SU-DHL-6 (cell line): ENCODE measurements at regions not wholly inside any gene's neighbourhood (a gene's known extent, or its start where the extent isn't known, plus 50 kb on each side); places are given as distances from the start of the nearest gene placed in this dataset.

Source experiments
- H2AFZ ChIP-seq: fragments of 200-600 bp; sonication (generic); 2 replicates; pipeline ENCODE4 v1.6.1; 2014; ENCODE audit warnings: low read depth, mild to moderate bottlenecking, moderate library complexity, mixed read lengths, antibody characterized with exemption, low read length; ENCODE audit not compliant: severe bottlenecking
- H3F3A ChIP-seq: fragments of 200-600 bp; shearing (Covaris generic); 2 replicates; pipeline ENCODE4 v1.6.0; 2016; ENCODE audit warnings: antibody characterized with exemption, mild to moderate bottlenecking; ENCODE audit not compliant: insufficient read depth
- H3K27ac ChIP-seq: fragments of 200-600 bp; sonication (generic); 2 replicates; pipeline ENCODE4 v1.5.1; 2016; ENCODE audit warnings: low read depth, mild to moderate bottlenecking, low read length, moderate library complexity, mixed read lengths
- H3K27me3 ChIP-seq: fragments of 200-600 bp; sonication (generic), shearing (Covaris generic); 2 replicates; pipeline ENCODE4 v1.6.0; 2014; ENCODE audit warnings: mild to moderate bottlenecking, low read length
- H3K36me3 ChIP-seq: fragments of 200-600 bp; sonication (generic); 2 replicates; pipeline ENCODE4 v1.6.1; 2014; ENCODE audit warnings: mild to moderate bottlenecking, low read length, mixed read lengths
- H3K4me2 ChIP-seq: fragments of 300-600, 200-600 bp; shearing (Covaris generic), sonication (generic); 2 replicates; pipeline ENCODE4 v1.6.0; 2014; ENCODE audit warnings: low read length, low read depth, mild to moderate bottlenecking; ENCODE audit not compliant: poor library complexity, severe bottlenecking
- H3K4me3 ChIP-seq: fragments of 200-600 bp; sonication (generic); 2 replicates; pipeline ENCODE4 v1.5.1; 2014; ENCODE audit warnings: antibody characterized with exemption, low read length, mild to moderate bottlenecking, mixed read lengths; ENCODE audit not compliant: insufficient read depth, poor library complexity, severe bottlenecking
- H3K79me2 ChIP-seq: fragments of 200-600 bp; sonication (generic); 2 replicates; pipeline ENCODE4 v1.6.1; 2014; ENCODE audit warnings: mild to moderate bottlenecking, low read length, moderate library complexity; ENCODE audit not compliant: insufficient read depth
- H3K9ac ChIP-seq: fragments of 200-600 bp; sonication (generic); 2 replicates; pipeline ENCODE4 v1.7.0; 2014; ENCODE audit warnings: mild to moderate bottlenecking, low read length
- H3K9me2 ChIP-seq: fragments of 200-600 bp; sonication (generic); replicated peaks from 2 replicates; pipeline ENCODE4 v1.6.1; 2014; ENCODE audit warnings: low read length; ENCODE audit not compliant: insufficient read depth
- H3K9me3 ChIP-seq: fragments of 200-600 bp; sonication (generic); 2 replicates; pipeline ENCODE4 v1.6.1; 2014; ENCODE audit warnings: low read length, mixed read lengths; ENCODE audit not compliant: insufficient read depth
- H4K20me1 ChIP-seq: fragments of 200-600 bp; sonication (generic); 2 replicates; pipeline ENCODE4 v1.6.1; 2014; ENCODE audit warnings: low read depth, mild to moderate bottlenecking, antibody characterized with exemption, low read length, moderate library complexity, mixed read lengths
- EZH2phosphoT487 ChIP-seq: fragments of 200-600 bp; sonication (generic), shearing (Covaris generic); conservative IDR thresholded peaks from 2 replicates; pipeline ENCODE4 v1.6.1; 2018; ENCODE audit warnings: mild to moderate bottlenecking, antibody characterized with exemption, low read length, moderate library complexity, mixed read lengths
- TF ChIP-seq, protein P1 (sequence below): fragments of 200-600 bp; sonication (generic); IDR thresholded peaks from one replicate; pipeline ENCODE4 v1.5.1; 2017; ENCODE audit warnings: antibody characterized with exemption, mild to moderate bottlenecking, low read length, moderate library complexity; ENCODE audit not compliant: insufficient read depth, poor library complexity, severe bottlenecking

DNA sequence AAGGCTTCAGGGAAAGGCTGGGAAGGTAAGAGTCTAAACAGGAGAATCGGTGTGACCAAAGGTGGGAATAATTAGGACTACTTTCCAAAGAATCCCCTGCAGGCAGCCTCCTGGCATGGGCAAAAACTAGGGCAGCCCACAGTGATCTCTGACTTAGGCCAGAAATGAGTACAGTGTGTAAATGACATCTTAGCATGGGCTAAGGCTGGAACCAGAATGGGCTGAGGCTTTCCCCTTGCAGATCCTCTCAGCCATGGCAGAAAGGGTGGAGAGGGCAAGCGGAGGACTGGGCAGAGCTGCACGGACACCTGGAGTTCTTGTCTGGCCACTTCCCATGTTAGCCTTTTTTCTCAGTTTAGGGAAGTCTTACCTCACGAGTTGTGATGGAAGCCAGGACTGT lies 69.9 kb upstream of the FOXQ1 start:
- Histone ChIP-seq H2AFZ (no peak overlapping the region), H3K36me3 (no peaks in the 10 kb centered on the region), H3K27me3 (0 out of 2 replicates have a peak, but pooled peaks cover 2% of the 10 kb centered on the region), H3K4me2 (no peak overlapping the region), H3K27ac (no peak overlapping the region), H3F3A (no peaks in the 10 kb centered on the region), H4K20me1 (no peaks in the 10 kb centered on the region), H3K9ac (no peak overlapping the region), H3K4me3 (no peak overlapping the region), H3K9me2 (no peaks in the 10 kb centered on the region), H3K9me3 (no peaks in the 10 kb centered on the region; the same call in 1 of the 2 replicates), H3K79me2 (no peaks in the 10 kb centered on the region)
- TF ChIP-seq EZH2phosphoT487: no peak
- TF ChIP-seq, protein P1, sequence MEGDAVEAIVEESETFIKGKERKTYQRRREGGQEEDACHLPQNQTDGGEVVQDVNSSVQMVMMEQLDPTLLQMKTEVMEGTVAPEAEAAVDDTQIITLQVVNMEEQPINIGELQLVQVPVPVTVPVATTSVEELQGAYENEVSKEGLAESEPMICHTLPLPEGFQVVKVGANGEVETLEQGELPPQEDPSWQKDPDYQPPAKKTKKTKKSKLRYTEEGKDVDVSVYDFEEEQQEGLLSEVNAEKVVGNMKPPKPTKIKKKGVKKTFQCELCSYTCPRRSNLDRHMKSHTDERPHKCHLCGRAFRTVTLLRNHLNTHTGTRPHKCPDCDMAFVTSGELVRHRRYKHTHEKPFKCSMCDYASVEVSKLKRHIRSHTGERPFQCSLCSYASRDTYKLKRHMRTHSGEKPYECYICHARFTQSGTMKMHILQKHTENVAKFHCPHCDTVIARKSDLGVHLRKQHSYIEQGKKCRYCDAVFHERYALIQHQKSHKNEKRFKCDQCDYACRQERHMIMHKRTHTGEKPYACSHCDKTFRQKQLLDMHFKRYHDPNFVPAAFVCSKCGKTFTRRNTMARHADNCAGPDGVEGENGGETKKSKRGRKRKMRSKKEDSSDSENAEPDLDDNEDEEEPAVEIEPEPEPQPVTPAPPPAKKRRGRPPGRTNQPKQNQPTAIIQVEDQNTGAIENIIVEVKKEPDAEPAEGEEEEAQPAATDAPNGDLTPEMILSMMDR: no peak

DNA sequence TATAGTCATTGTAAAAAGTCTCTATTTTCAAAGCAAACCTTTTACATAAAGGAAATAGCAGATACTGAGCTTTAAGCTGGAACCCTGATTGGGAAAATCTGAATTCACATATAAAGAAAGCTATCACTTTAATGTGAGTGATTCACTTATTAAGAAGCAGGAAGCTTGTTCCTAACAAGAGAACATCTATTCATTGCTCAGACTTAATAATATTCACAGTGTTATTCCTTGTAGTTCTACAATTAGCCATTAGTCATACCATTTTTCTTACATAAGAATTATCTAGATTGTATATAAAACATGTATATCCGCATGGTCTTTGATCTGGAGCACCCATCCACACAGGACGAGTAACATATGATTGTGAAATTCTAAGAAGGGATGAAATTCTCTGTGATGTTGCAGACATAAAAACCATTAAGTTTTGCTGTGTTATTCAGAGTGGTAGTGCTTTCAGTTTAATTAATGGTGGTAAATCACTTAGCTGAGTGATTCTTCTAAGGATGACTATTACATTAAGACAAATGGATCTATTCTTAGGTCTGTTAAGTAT lies 71.1 kb upstream of the FOXQ1 start:
- H3K79me2 ChIP-seq: no peaks in the 10 kb centered on the region
- H4K20me1 ChIP-seq: no peaks in the 10 kb centered on the region
- no peak overlapping the region for H3K4me2 ChIP-seq
- no peaks in the 10 kb centered on the region for H3K36me3 ChIP-seq
- no peak for TF ChIP-seq EZH2phosphoT487
- TF ChIP-seq, protein P1: no peak
- H3K27ac ChIP-seq: no peak overlapping the region
- 0 out of 2 replicates have a peak, but pooled peaks cover 2% of the 10 kb centered on the region for H3K27me3 ChIP-seq
- no peak overlapping the region for H3K9ac ChIP-seq
- H3K4me3 ChIP-seq: no peak overlapping the region
- no peak overlapping the region for H2AFZ ChIP-seq
- no peaks in the 10 kb centered on the region for H3K9me3 ChIP-seq
- H3F3A ChIP-seq: no peaks in the 10 kb centered on the region
- H3K9me2 ChIP-seq: no peaks in the 10 kb centered on the region

DNA sequence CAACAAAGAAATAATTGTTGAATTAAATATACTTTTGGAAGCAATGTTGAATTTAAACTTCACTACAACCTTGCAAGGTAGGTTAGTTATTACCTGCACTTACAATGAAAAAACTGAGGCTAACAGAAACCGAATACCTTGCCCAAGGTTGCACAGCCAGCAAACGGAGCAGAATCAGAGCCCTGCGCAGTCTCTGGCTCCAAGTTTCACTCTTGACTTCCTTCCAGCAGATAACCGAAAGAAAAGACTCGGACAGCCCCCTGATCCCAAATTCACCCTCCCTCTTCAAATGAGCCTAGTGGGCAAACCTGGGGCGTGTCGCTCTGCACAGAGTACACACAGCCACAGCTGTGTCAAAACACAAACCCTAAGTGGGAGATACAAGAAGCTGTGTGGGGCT lies 72.1 kb upstream of the FOXQ1 start:
- no peak overlapping the region for H3K9ac ChIP-seq
- TF ChIP-seq, protein P1: no peak
- no peak for TF ChIP-seq EZH2phosphoT487
- H4K20me1 ChIP-seq: no peaks in the 10 kb centered on the region
- H3K4me3 ChIP-seq: no peak overlapping the region
- no peaks in the 10 kb centered on the region for H3K9me2 ChIP-seq
- H3K9me3 ChIP-seq: no peaks in the 10 kb centered on the region
- H3K36me3 ChIP-seq: no peaks in the 10 kb centered on the region
- no peaks in the 10 kb centered on the region for H3F3A ChIP-seq
- H3K79me2 ChIP-seq: no peaks in the 10 kb centered on the region
- H3K27me3 ChIP-seq: 0 out of 2 replicates have a peak, but pooled peaks cover 2% of the 10 kb centered on the region
- H3K4me2 ChIP-seq: no peak overlapping the region
- H3K27ac ChIP-seq: no peak overlapping the region
- no peak overlapping the region for H2AFZ ChIP-seq
